Activated B cell treated with CpG ODN at 0.5 μM for 24 hours (primary cell): ENCODE measurements at regions not wholly inside any gene's neighbourhood (a gene's known extent, or its start where the extent isn't known, plus 50 kb on each side); places are given as distances from the start of the nearest gene placed in this dataset.

Experiments used
- ATAC-seq: fragments of 200-7000 bp; cut with Tn5 transposase; one replicate; pipeline ENCODE4 v1.10.0; 2021; ENCODE audit warnings: low read depth, mild to moderate bottlenecking, moderate library complexity
- CTCF ChIA-PET: fragments of 350-600 bp; sonication (Branson Sonifier 250); formaldehyde crosslinking; loops from one replicate; lab custom pipeline; 2021; ENCODE audit warnings: antibody characterized with exemption; lab: Charles Lee
- POLR2A ChIA-PET: fragments of 350-600 bp; sonication (Branson Sonifier 250); formaldehyde crosslinking; loops from one replicate; lab custom pipeline; 2021; ENCODE audit warnings: antibody characterized with exemption; lab: Charles Lee
- DNase-seq: peaks from one replicate; pipeline ENCODE4 v3.0.0; 2022
- H3K27ac Mint-ChIP-seq: one replicate; pipeline ENCODE4 v1.8.0; 2020; ENCODE audit warnings: mixed read lengths
- H3K27me3 Mint-ChIP-seq: one replicate; pipeline ENCODE4 v1.8.0; 2021; ENCODE audit warnings: mixed read lengths
- H3K36me3 Mint-ChIP-seq: one replicate; pipeline ENCODE4 v1.8.0; 2021; ENCODE audit warnings: low read depth, mixed read lengths
- H3K4me1 Mint-ChIP-seq: one replicate; pipeline ENCODE4 v1.8.0; 2021; ENCODE audit warnings: mixed read lengths
- H3K4me3 Mint-ChIP-seq: one replicate; pipeline ENCODE4 v1.8.0; 2020; ENCODE audit warnings: mild to moderate bottlenecking, mixed read lengths
- H3K9me3 Mint-ChIP-seq: one replicate; pipeline ENCODE4 v1.8.0; 2020; ENCODE audit warnings: mixed read lengths
- CTCF ChIP-seq: fragments of 200-600 bp; IDR thresholded peaks from one replicate; pipeline ENCODE4 v1.8.0; 2022; ENCODE audit warnings: antibody characterized with exemption, mild to moderate bottlenecking
- intact Hi-C: fragments of 100-400 bp; cut with micrococcal nuclease; formaldehyde crosslinking; loops from one replicate; pipeline ENCODE4 v1.15.1; 2024

DNA sequence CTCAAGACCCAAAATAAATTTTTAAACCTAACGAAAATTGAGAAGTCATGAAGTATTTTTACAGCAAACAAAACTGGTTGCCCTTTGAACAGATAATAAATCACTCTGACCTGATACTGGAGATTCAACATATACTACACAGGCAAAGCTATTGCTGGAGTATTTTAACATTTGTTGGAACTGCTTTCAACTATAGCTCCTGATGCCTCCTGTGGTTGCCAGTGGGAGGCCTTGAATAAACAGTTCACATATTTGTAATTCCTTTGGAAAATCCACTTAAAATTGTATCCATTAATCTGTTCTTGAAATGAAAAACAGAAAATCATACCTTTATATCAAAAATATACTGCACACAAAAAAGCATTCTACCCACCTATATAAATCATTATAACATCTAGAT, 605.1 kb downstream of the KCTD8 start:
- no peak overlapping the region for H3K4me3 Mint-ChIP-seq
- ATAC-seq (no peak), DNase-seq (no peak)
- TF ChIP-seq CTCF = no peak
- H3K27ac Mint-ChIP-seq = no peak overlapping the region
- POLR2A ChIA-PET = no interaction called here
- CTCF ChIA-PET = no interaction called here
- H3K36me3 Mint-ChIP-seq = no peaks in the 10 kb centered on the region
- intact Hi-C loops = no loop called here
- no peaks in the 10 kb centered on the region for H3K4me1 Mint-ChIP-seq
- peaks cover 3% of the 10 kb centered on the region for H3K9me3 Mint-ChIP-seq
- no peaks in the 10 kb centered on the region for H3K27me3 Mint-ChIP-seq

GRCh38 chr4:43846111-43846587, 602.5 kb downstream of the KCTD8 start:
- Mint-ChIP-seq H3K27ac (no peak overlapping the region), H3K4me3 (no peak overlapping the region), H3K27me3 (no peaks in the 10 kb centered on the region), H3K9me3 (peaks cover 5% of the 10 kb centered on the region), H3K36me3 (no peaks in the 10 kb centered on the region), H3K4me1 (no peaks in the 10 kb centered on the region)
- no peak for TF ChIP-seq CTCF
- CTCF ChIA-PET = no interaction called here
- DNase-seq (no peak), ATAC-seq (no peak)
- POLR2A ChIA-PET = no interaction called here
- intact Hi-C loops = no loop called here

GRCh38 chr4:43853565-43854264, 594.9 kb downstream of the KCTD8 start:
- intact Hi-C loops = no loop called here
- H3K27ac Mint-ChIP-seq = no peak overlapping the region
- CTCF ChIA-PET = no interaction called here

DNA sequence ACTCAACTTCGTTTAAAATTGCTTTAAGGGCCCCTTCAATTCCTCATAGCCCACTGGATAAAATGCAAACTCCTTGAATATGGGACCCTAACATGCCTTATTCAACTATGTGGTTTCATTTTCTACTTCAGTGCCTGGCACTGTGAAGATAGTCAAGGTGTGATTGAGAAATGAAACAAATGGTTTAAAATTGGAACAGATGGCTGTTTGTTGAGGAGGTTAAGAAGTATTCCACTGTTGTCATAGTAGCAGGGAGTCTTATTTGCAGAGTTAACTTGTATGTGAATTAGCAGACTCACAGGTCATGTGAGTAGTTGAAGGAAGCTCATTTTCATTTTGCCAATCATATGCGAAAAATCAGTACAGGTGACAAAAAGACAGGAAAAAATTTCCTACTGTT, 593.3 kb downstream of the KCTD8 start:
- no peaks in the 10 kb centered on the region for H3K36me3 Mint-ChIP-seq
- H3K9me3 Mint-ChIP-seq = peaks cover 2% of the 10 kb centered on the region
- POLR2A ChIA-PET = no interaction called here
- DNase-seq (no peak), ATAC-seq (no peak)
- H3K27me3 Mint-ChIP-seq = no peaks in the 10 kb centered on the region
- intact Hi-C loops = no loop called here
- H3K27ac Mint-ChIP-seq = no peak overlapping the region
- H3K4me3 Mint-ChIP-seq = no peak overlapping the region
- H3K4me1 Mint-ChIP-seq = no peaks in the 10 kb centered on the region
- CTCF ChIA-PET = no interaction called here
- TF ChIP-seq CTCF = no peak

More at GRCh38 chr4:43853565-43854264, 594.9 kb downstream of the KCTD8 start:
- Mint-ChIP-seq H3K27me3 (no peaks in the 10 kb centered on the region), H3K4me3 (no peak overlapping the region), H3K36me3 (no peaks in the 10 kb centered on the region), H3K4me1 (no peaks in the 10 kb centered on the region), H3K9me3 (peaks cover 2% of the 10 kb centered on the region)
- TF ChIP-seq CTCF = no peak
- DNase-seq (no peak), ATAC-seq (no peak)
- POLR2A ChIA-PET = no interaction called here

DNA sequence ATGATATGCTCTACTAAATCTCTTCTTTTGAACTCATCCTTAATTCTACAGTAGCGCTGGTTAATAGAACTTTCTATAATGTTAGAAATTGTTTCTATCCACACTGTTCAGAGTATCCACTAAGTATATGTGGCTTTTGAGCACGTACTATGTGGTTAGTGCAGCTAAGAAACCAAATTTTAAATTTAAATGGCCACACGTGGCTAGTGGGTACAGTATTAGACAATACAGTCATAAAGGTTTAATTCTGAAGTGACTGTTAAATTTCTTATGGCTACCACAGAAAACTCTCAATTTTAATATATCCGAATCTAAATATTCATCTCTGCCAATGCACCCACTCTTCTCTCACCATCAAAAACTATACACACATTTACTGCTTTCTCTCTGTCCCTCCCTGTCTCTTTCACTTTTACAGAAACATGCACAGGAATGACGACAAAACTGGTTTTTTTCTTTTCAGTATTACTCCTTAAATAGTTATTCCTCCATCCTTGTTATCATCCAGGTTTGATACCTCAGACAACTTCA, 583.9 kb downstream of the KCTD8 start:
- intact Hi-C loops = no loop called here
- no peaks in the 10 kb centered on the region for H3K27me3 Mint-ChIP-seq
- no peak for DNase-seq
- H3K4me3 Mint-ChIP-seq = no peak overlapping the region
- H3K36me3 Mint-ChIP-seq = no peaks in the 10 kb centered on the region
- H3K27ac Mint-ChIP-seq = no peak overlapping the region
- H3K9me3 Mint-ChIP-seq = no peaks in the 10 kb centered on the region
- TF ChIP-seq CTCF = no peak
- CTCF ChIA-PET = no interaction called here
- no peaks in the 10 kb centered on the region for H3K4me1 Mint-ChIP-seq
- no peak for ATAC-seq
- POLR2A ChIA-PET = no interaction called here
